Glomerular endothelial cell (primary cell): ENCODE measurements at regions not wholly inside any gene's neighbourhood (a gene's known extent, or its start where the extent isn't known, plus 50 kb on each side); places are given as distances from the start of the nearest gene placed in this dataset.
"Not testable (repeated sequence)": the region's sequence is repeated elsewhere in the genome, so short reads cannot be mapped to it uniquely, and the experiment has no call there.

Experiments used
- DNase-seq: peaks from one replicate; pipeline ENCODE4 v3.0.0-alpha.2; 2011; ENCODE audit warnings: low read depth, low spot score; ENCODE audit errors: extremely low read depth

- DNase-seq = no peak
Observed at GRCh38 chr13:71382285-71382684, 484.7 kb downstream of the DACH1 start.

GRCh38 chr13:71380191-71380590 lies 486.8 kb downstream of the DACH1 start:
- no peak for DNase-seq

- DNase-seq = no peak
Observed at GRCh38 chr13:71378961-71379905, 487.8 kb downstream of the DACH1 start.

GRCh38 chr13:71374471-71375049 lies 492.4 kb downstream of the DACH1 start:
- DNase-seq = no peak

GRCh38 chr13:71368336-71368735 lies 498.7 kb downstream of the DACH1 start:
- no peak for DNase-seq

- DNase-seq = no peak
Observed at GRCh38 chr13:71360041-71360440, 507.0 kb downstream of the DACH1 start.

GRCh38 chr13:71359641-71360040 lies 507.4 kb downstream of the DACH1 start:
- no peak for DNase-seq

GRCh38 chr13:71358218-71358617 lies 508.8 kb downstream of the DACH1 start:
- no peak for DNase-seq

- DNase-seq = no peak
Observed at GRCh38 chr13:71355010-71355409, 512.0 kb downstream of the DACH1 start.

- DNase-seq = no peak
Observed at GRCh38 chr13:71350886-71351285, 516.1 kb downstream of the DACH1 start.

- not testable (repeated sequence) for DNase-seq
Observed at GRCh38 chr13:71345856-71346255, 521.1 kb downstream of the DACH1 start.

- DNase-seq = no peak
Observed at GRCh38 chr13:71339736-71340135, 527.3 kb downstream of the DACH1 start.

- no peak for DNase-seq
Observed at GRCh38 chr13:71339005-71339404, 528.0 kb downstream of the DACH1 start.

GRCh38 chr13:71338070-71338469 lies 528.9 kb downstream of the DACH1 start:
- no peak for DNase-seq

- no peak for DNase-seq
Observed at GRCh38 chr13:71327266-71327665, 539.7 kb downstream of the DACH1 start.

- no peak for DNase-seq
Observed at GRCh38 chr13:71325556-71325955, 541.4 kb downstream of the DACH1 start.

GRCh38 chr13:71323266-71323665 lies 543.7 kb downstream of the DACH1 start:
- DNase-seq = no peak

- peak; percentile 47 for DNase-seq
Observed at GRCh38 chr13:71320452-71320851, 546.6 kb downstream of the DACH1 start.

GRCh38 chr13:71316792-71317363 lies 550.1 kb downstream of the DACH1 start:
- no peak for DNase-seq

GRCh38 chr13:71312923-71313322 lies 554.1 kb downstream of the DACH1 start:
- no peak for DNase-seq

- DNase-seq = no peak
Observed at GRCh38 chr13:71309905-71310304, 557.1 kb downstream of the DACH1 start.

- DNase-seq = no peak
Observed at GRCh38 chr13:71306821-71307220, 560.2 kb downstream of the DACH1 start.
